K562 (cell line): ENCODE measurements at regions not wholly inside any gene's neighbourhood (a gene's known extent, or its start where the extent isn't known, plus 50 kb on each side); places are given as distances from the start of the nearest gene placed in this dataset.

Source experiments
- ATAC-seq: fragments of 200-7000 bp; cut with Tn5 transposase; 3 replicates; pipeline ENCODE4 v1.9.1; 2020; ENCODE audit warnings: moderate library complexity
- BruUV-seq: library from RNA; stranded (reverse); fragments of 400-500 nt; replicated peaks from 2 replicates; lab custom pipeline; 2021; lab: Mats Ljungman, UMichigan
- CTCF ChIA-PET: fragments of 300-600 bp; formaldehyde crosslinking; extraction: SDS; loops from one replicate; lab custom pipeline; 2021; ENCODE audit warnings: low intra/inter-chr PET ratio; lab: Yijun Ruan, JAX
- POLR2A ChIA-PET: fragments of 300-600, 350-650 bp; sonication (Branson Sonifier 250); formaldehyde crosslinking; extraction: SDS; loops from one replicate; lab custom pipeline; 2021; ENCODE audit warnings: antibody characterized with exemption, inconsistent platforms; lab: Yijun Ruan, JAX
- DNase-seq, 4 experiments: peaks; one replicate each; pipeline versions ENCODE4 v3.0.0 to v3.0.0-alpha.2; 2011 to 2018; ENCODE audit warnings: low spot score in 3 of 4, mixed read lengths in 3 of 4; ENCODE audit errors: extremely low read depth in 1 of 4
- FAIRE-seq: peaks from 2 replicates; lab custom pipeline; 2011; peaks lifted over from hg19 to GRCh38; lab: Jason Lieb, UNC
- H2AFZ ChIP-seq: 2 replicates; pipeline ENCODE4 v1.6.0; 2011; ENCODE audit warnings: low read depth, low read length, control low read depth, inconsistent platforms
- H3K27ac ChIP-seq: fragments of 200-600 bp; 3 replicates; pipeline ENCODE4 v1.8.0; 2011; ENCODE audit warnings: low read depth, mild to moderate bottlenecking, control low read depth, inconsistent platforms, low read length, moderate library complexity, mixed read lengths; ENCODE audit errors: extremely low read depth
- H3K27me3 ChIP-seq, 2 experiments: fragments of 300-600 bp in 1 of 2; 2 replicates in 1 of 2; 3 replicates in 1 of 2; pipeline versions ENCODE4 v1.6.0 to v1.8.0; 2011; ENCODE audit warnings: inconsistent platforms in 2 of 2, low read length in 2 of 2, mild to moderate bottlenecking in 1 of 2, mixed read lengths in 1 of 2, moderate library complexity in 1 of 2; ENCODE audit not compliant: control insufficient read depth in 2 of 2, insufficient read depth in 2 of 2
- H3K36me3 ChIP-seq: fragments of 300-600 bp; 3 replicates; pipeline ENCODE4 v1.8.0; 2011; ENCODE audit warnings: mild to moderate bottlenecking, low read length, inconsistent platforms; ENCODE audit not compliant: control insufficient read depth, insufficient read depth
- H3K4me1 ChIP-seq, 2 experiments: fragments of 200-600 bp in 1 of 2; replicated peaks in 1 of 2; 2 replicates in 1 of 2; 3 replicates in 1 of 2; pipeline versions ENCODE4 v1.5.1 to v1.8.0; 2011; ENCODE audit warnings: inconsistent platforms in 2 of 2, low read length in 2 of 2, mild to moderate bottlenecking in 1 of 2, mixed read lengths in 1 of 2, moderate library complexity in 1 of 2; ENCODE audit not compliant: control insufficient read depth in 2 of 2, insufficient read depth in 2 of 2
- H3K4me2 ChIP-seq: 2 replicates; pipeline ENCODE4 v1.6.1; 2011; ENCODE audit warnings: low read length, control low read depth, inconsistent platforms, mixed read lengths; ENCODE audit not compliant: insufficient read depth
- H3K4me3 ChIP-seq: fragments of 200-600 bp; sonication (generic), shearing (Covaris generic); 2 replicates; pipeline ENCODE4 v1.5.1; 2016; ENCODE audit warnings: control low read depth, inconsistent platforms
- H3K79me2 ChIP-seq: fragments of 200-600 bp; 3 replicates; pipeline ENCODE4 v1.8.0; 2011; ENCODE audit warnings: low read length, inconsistent platforms; ENCODE audit not compliant: control insufficient read depth, insufficient read depth
- H3K9ac ChIP-seq, 2 experiments: 2 replicates each; pipeline versions ENCODE4 v1.6.0 to v1.6.1; 2011; ENCODE audit warnings: low read depth in 2 of 2, low read length in 2 of 2, control low read depth in 1 of 2, inconsistent platforms in 1 of 2, mild to moderate bottlenecking in 1 of 2, mixed read lengths in 1 of 2; ENCODE audit not compliant: insufficient read depth in 1 of 2
- H3K9me1 ChIP-seq: one replicate; pipeline ENCODE4 v1.6.0; 2011; ENCODE audit warnings: inconsistent platforms, mild to moderate bottlenecking, low read length, moderate library complexity; ENCODE audit not compliant: control insufficient read depth, insufficient read depth
- H3K9me3 ChIP-seq: replicated peaks from 2 replicates; pipeline ENCODE4 v1.5.1; 2011; ENCODE audit warnings: low read depth, low read length, inconsistent platforms; ENCODE audit not compliant: control insufficient read depth, insufficient read depth
- H4K20me1 ChIP-seq: replicated peaks from 2 replicates; pipeline ENCODE4 v1.6.1; 2011; ENCODE audit warnings: low read length, inconsistent platforms, mixed read lengths; ENCODE audit not compliant: control insufficient read depth, insufficient read depth
- ARID2 ChIP-seq: fragments of 450-650 bp; IDR thresholded peaks from 2 replicates; pipeline ENCODE4 v1.6.1; 2017; ENCODE audit warnings: antibody characterized with exemption, mild to moderate bottlenecking
- POLR2G ChIP-seq: fragments of 200-400 bp; formaldehyde crosslinking; IDR thresholded peaks from 2 replicates; pipeline ENCODE4 v1.6.1; 2017; ENCODE audit warnings: low read depth, mild to moderate bottlenecking, antibody characterized with exemption, low read length, moderate library complexity
- TCF3 ChIP-seq: sonication (generic); formaldehyde crosslinking; IDR thresholded peaks from 2 replicates; pipeline ENCODE4 v1.4.0; 2020; ENCODE audit warnings: mild to moderate bottlenecking, missing genetic modification reagents
- TOE1 ChIP-seq, 2 experiments: fragments of 450-650 bp in 1 of 2; sonication (generic) in 1 of 2; formaldehyde crosslinking in 1 of 2; IDR thresholded peaks; 2 replicates each; pipeline versions ENCODE4 v1.7.1 to v1.8.0; 2016 to 2022; ENCODE audit warnings: borderline replicate concordance in 2 of 2, mild to moderate bottlenecking in 2 of 2, antibody characterized with exemption in 1 of 2, inconsistent platforms in 1 of 2, low read depth in 1 of 2, missing genetic modification reagents in 1 of 2, moderate library complexity in 1 of 2
- WGBS: fragments of 100-300 bp; shearing (Covaris generic); methylation state at CpG from one replicate; pipeline ENCODE4 v1.1.6; 2016; ENCODE audit warnings: low coverage, mixed read lengths; ENCODE audit not compliant: insufficient coverage; ENCODE audit errors: missing lambda C conversion rate; 5-methylcytosine and 5-hydroxymethylcytosine counted together
- in situ Hi-C: fragments of 300-500 bp; cut with MboI; formaldehyde crosslinking; loops from 4 replicates; pipeline ENCODE4 v1.15.0; 2018; ENCODE audit warnings: inconsistent platforms, mixed read lengths
- intact Hi-C: fragments of 100-400 bp; cut with micrococcal nuclease; formaldehyde crosslinking; loops from 2 replicates; pipeline ENCODE4 v1.14.2; 2022

DNA sequence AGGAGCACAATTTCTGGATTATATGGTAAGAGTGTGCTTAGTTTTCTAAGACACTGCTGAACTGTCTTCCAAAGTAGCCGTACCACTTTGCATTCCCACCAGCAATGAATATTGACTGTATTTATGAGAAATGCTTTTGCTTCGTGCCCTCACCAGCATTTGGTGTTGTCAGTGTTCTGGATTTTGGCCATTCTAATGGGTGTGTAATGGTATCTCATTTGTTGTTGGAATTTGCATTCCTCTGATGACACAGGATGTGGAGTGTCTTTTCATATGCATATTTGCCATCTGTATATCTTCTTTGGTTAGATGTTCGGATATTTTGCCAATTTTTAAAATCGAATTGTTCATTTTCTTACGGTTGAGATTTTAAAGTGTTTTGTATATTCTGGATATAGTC is 558.5 kb upstream of the FZD8 start:
- H3K9ac ChIP-seq: no peak overlapping the region
- H3K4me3 ChIP-seq: no peak overlapping the region
- no peaks in the 10 kb centered on the region for H3K27me3 ChIP-seq
- WGBS: 0% methylated on average over 5 of the region's 5 CpGs
- H3K27ac ChIP-seq: no peak overlapping the region
- FAIRE-seq (no peak), DNase-seq (no peak)
- H3K79me2 ChIP-seq: no peaks in the 10 kb centered on the region
- H3K9me1 ChIP-seq: no peaks in the 10 kb centered on the region
- no peaks in the 10 kb centered on the region for H3K9me3 ChIP-seq
- intact Hi-C loops: no loop called here
- H2AFZ ChIP-seq: no peak overlapping the region
- TF ChIP-seq ARID2 (no peak), POLR2G (no peak)
- TF ChIP-seq, all 486 proteins: peak for 0
- Histone ChIP-seq H3K36me3 (no peaks in the 10 kb centered on the region), H4K20me1 (no peaks in the 10 kb centered on the region), H3K4me2 (no peak overlapping the region), H3K4me1 (no peaks in the 10 kb centered on the region)
- ChIA-PET POLR2A (no interaction called here), CTCF (no interaction called here)
- ATAC-seq: no peak
- no TSS peak for BruUV-seq
- in situ Hi-C loops: no loop called here

DNA sequence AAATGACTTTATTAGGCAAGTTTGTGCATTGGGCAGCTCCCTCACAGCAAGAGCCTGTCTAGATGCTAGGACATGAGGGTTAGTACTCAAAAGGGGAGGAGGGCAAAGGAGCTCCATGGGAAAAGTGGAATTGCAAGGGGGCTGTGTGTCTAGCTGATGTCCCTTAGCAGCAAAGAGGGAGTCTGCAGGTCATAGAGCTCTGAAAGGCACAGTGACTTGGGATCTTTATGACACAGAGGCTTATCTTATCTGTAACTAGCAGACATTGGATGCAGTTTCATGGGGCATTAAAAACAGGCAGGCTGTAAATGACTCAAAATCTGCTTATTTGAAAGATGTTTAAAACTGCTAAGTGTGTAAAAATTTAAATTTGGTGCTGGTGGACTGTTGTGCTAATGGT is 556.2 kb upstream of the FZD8 start:
- in situ Hi-C loops (no loop called here), intact Hi-C loops (no loop called here)
- Histone ChIP-seq H3K9me1 (no peaks in the 10 kb centered on the region), H3K4me2 (no peak overlapping the region), H3K4me3 (no peak overlapping the region), H3K9ac (no peak overlapping the region), H3K9me3 (no peaks in the 10 kb centered on the region), H4K20me1 (no peaks in the 10 kb centered on the region), H3K79me2 (no peaks in the 10 kb centered on the region), H3K27ac (no peak overlapping the region), H3K27me3 (no peaks in the 10 kb centered on the region), H3K36me3 (no peaks in the 10 kb centered on the region), H3K4me1 (no peaks in the 10 kb centered on the region), H2AFZ (no peak overlapping the region)
- FAIRE-seq (no peak), DNase-seq (peak in 1 of 4 experiments; percentile 0), ATAC-seq (no peak)
- ChIA-PET CTCF (no interaction called here), POLR2A (no interaction called here)
- TF ChIP-seq TOE1 (IDR thresholded peaks at IDR 0.05; ENCODE audit: borderline replicate concordance): no peak
- TF ChIP-seq TOE1 (CRISPR knock-in tag; IDR thresholded peaks at IDR 0.05; ENCODE audit: borderline replicate concordance, low read depth): no peak
- peak; percentile 52 for TF ChIP-seq TCF3
- BruUV-seq: no TSS peak
